Type B pancreatic cell (in vitro differentiated cells): ENCODE measurements at regions not wholly inside any gene's neighbourhood (a gene's known extent, or its start where the extent isn't known, plus 50 kb on each side); places are given as distances from the start of the nearest gene placed in this dataset.
"Not testable (repeated sequence)": the region's sequence is repeated elsewhere in the genome, so short reads cannot be mapped to it uniquely, and the experiment has no call there.

Source experiments
- DNase-seq: peaks from one replicate; pipeline ENCODE4 v3.0.0; 2021; ENCODE audit warnings: mixed read lengths; ENCODE audit not compliant: unreplicated experiment; ENCODE audit errors: extremely low spot score
- H3K27ac Mint-ChIP-seq: 2 replicates; pipeline ENCODE4 v1.8.0; 2021; ENCODE audit warnings: mild to moderate bottlenecking, mixed read lengths
- H3K27me3 Mint-ChIP-seq: 2 replicates; pipeline ENCODE4 v1.8.0; 2021; ENCODE audit warnings: mixed read lengths
- H3K36me3 Mint-ChIP-seq: 2 replicates; pipeline ENCODE4 v1.8.0; 2021; ENCODE audit warnings: mixed read lengths
- H3K4me1 Mint-ChIP-seq: one replicate; pipeline ENCODE4 v1.8.0; 2021; ENCODE audit warnings: mixed read lengths; ENCODE audit not compliant: unreplicated experiment
- H3K4me3 Mint-ChIP-seq: 2 replicates; pipeline ENCODE4 v1.8.0; 2021; ENCODE audit warnings: mild to moderate bottlenecking, mixed read lengths
- H3K9me3 Mint-ChIP-seq: 2 replicates; pipeline ENCODE4 v1.8.0; 2021; ENCODE audit warnings: mixed read lengths
- CTCF ChIP-seq: fragments of 200-600 bp; sonication (generic); conservative IDR thresholded peaks from 2 replicates; pipeline ENCODE4 v1.5.0; 2021; ENCODE audit warnings: antibody characterized with exemption, mild to moderate bottlenecking

GRCh38 chr3:30477149-30477921 is 129.1 kb upstream of the TGFBR2 start:
- Mint-ChIP-seq H3K27me3 (no peaks in the 10 kb centered on the region), H3K36me3 (no peaks in the 10 kb centered on the region), H3K9me3 (peaks cover 11% of the 10 kb centered on the region), H3K4me1 (no peaks in the 10 kb centered on the region), H3K4me3 (no peak overlapping the region), H3K27ac (no peak overlapping the region)
- DNase-seq: no peak
- TF ChIP-seq CTCF: no peak

- H3K27me3 Mint-ChIP-seq, H3K27ac Mint-ChIP-seq, H3K9me3 Mint-ChIP-seq, H3K4me3 Mint-ChIP-seq, H3K4me1 Mint-ChIP-seq, H3K36me3 Mint-ChIP-seq, DNase-seq: not testable (repeated sequence)
Measured at GRCh38 chr3:30479737-30480136, 126.7 kb upstream of the TGFBR2 start.

- not testable (repeated sequence) for DNase-seq, H3K27ac Mint-ChIP-seq, H3K4me1 Mint-ChIP-seq, H3K4me3 Mint-ChIP-seq, H3K36me3 Mint-ChIP-seq, H3K9me3 Mint-ChIP-seq, H3K27me3 Mint-ChIP-seq
Measured at GRCh38 chr3:30480156-30480555, 126.2 kb upstream of the TGFBR2 start.

- TF ChIP-seq CTCF: no peak
- peaks cover 4% of the 10 kb centered on the region for H3K9me3 Mint-ChIP-seq
- H3K4me3 Mint-ChIP-seq: no peak overlapping the region
- no peaks in the 10 kb centered on the region for H3K4me1 Mint-ChIP-seq
- no peaks in the 10 kb centered on the region for H3K27me3 Mint-ChIP-seq
- DNase-seq: no peak
- H3K27ac Mint-ChIP-seq: no peak overlapping the region
- no peaks in the 10 kb centered on the region for H3K36me3 Mint-ChIP-seq
Measured at GRCh38 chr3:30480587-30480986, 125.8 kb upstream of the TGFBR2 start.

GRCh38 chr3:30481241-30481640 is 125.2 kb upstream of the TGFBR2 start:
- Mint-ChIP-seq H3K27me3 (no peaks in the 10 kb centered on the region), H3K27ac (no peak overlapping the region), H3K36me3 (no peaks in the 10 kb centered on the region), H3K4me3 (no peak overlapping the region), H3K4me1 (no peaks in the 10 kb centered on the region), H3K9me3 (peaks cover 4% of the 10 kb centered on the region)
- TF ChIP-seq CTCF: no peak
- DNase-seq: no peak

- not testable (repeated sequence) for H3K4me3 Mint-ChIP-seq, H3K27me3 Mint-ChIP-seq, H3K27ac Mint-ChIP-seq, H3K36me3 Mint-ChIP-seq, H3K4me1 Mint-ChIP-seq, DNase-seq
- peaks cover 12% of the 10 kb centered on the region for H3K9me3 Mint-ChIP-seq
Measured at GRCh38 chr3:30484229-30484628, 122.2 kb upstream of the TGFBR2 start.

GRCh38 chr3:30486368-30486767 is 120.0 kb upstream of the TGFBR2 start:
- TF ChIP-seq CTCF: no peak
- no peak for DNase-seq
- Mint-ChIP-seq H3K27me3 (no peaks in the 10 kb centered on the region), H3K9me3 (peaks cover 10% of the 10 kb centered on the region), H3K4me3 (no peak overlapping the region), H3K36me3 (no peaks in the 10 kb centered on the region), H3K4me1 (no peaks in the 10 kb centered on the region), H3K27ac (no peak overlapping the region)
